22Rv1 (cell line): ENCODE measurements at regions not wholly inside any gene's neighbourhood (a gene's known extent, or its start where the extent isn't known, plus 50 kb on each side); places are given as distances from the start of the nearest gene placed in this dataset.

Experiments used
- CTCF ChIP-seq: fragments of 450-650 bp; IDR thresholded peaks from 2 replicates; pipeline ENCODE4 v1.5.1; 2017; ENCODE audit warnings: mild to moderate bottlenecking
- ZFX ChIP-seq: fragments of 450-650 bp; IDR thresholded peaks from 2 replicates; pipeline ENCODE4 v1.6.1; 2017; ENCODE audit warnings: antibody characterized with exemption, borderline replicate concordance

- TF ChIP-seq CTCF (no peak), ZFX (no peak)
These were observed 54.7 kb upstream of the PRLR start for GRCh38 chr5:35285011-35285410.
